Endodermal cell (in vitro differentiated cells): ENCODE measurements at regions not wholly inside any gene's neighbourhood (a gene's known extent, or its start where the extent isn't known, plus 50 kb on each side); places are given as distances from the start of the nearest gene placed in this dataset.

ENCODE experiments used
- DNase-seq: peaks from one replicate; pipeline ENCODE4 v3.0.0-alpha.2; 2017
- H3K27ac ChIP-seq: 2 replicates; pipeline ENCODE4 v1.5.1; 2013; ENCODE audit warnings: mild to moderate bottlenecking, low read depth, low read length, moderate library complexity
- H3K27me3 ChIP-seq: 2 replicates; pipeline ENCODE4 v1.6.1; 2013; ENCODE audit warnings: mild to moderate bottlenecking, low read length, moderate library complexity; ENCODE audit not compliant: insufficient read depth, control insufficient read depth, poor library complexity, severe bottlenecking
- H3K36me3 ChIP-seq: 2 replicates; pipeline ENCODE4 v1.7.0; 2013; ENCODE audit warnings: mild to moderate bottlenecking, low read length, moderate library complexity; ENCODE audit not compliant: control insufficient read depth, insufficient read depth
- H3K4me1 ChIP-seq: one replicate; pipeline ENCODE4 v1.7.0; 2013; ENCODE audit warnings: low read length; ENCODE audit not compliant: control insufficient read depth, insufficient read depth
- H3K4me3 ChIP-seq: 2 replicates; pipeline ENCODE4 v1.5.1; 2013; ENCODE audit warnings: mild to moderate bottlenecking, low read length, moderate library complexity
- H3K9ac ChIP-seq: 2 replicates; pipeline ENCODE4 v1.6.1; 2013; ENCODE audit warnings: mild to moderate bottlenecking, low read length, moderate library complexity; ENCODE audit not compliant: poor library complexity, severe bottlenecking; ENCODE audit errors: extremely low read depth
- H3K9me3 ChIP-seq: 2 replicates; pipeline ENCODE4 v1.6.1; 2013; ENCODE audit warnings: mild to moderate bottlenecking, low read length, moderate library complexity; ENCODE audit not compliant: control insufficient read depth
- H3K27ac Mint-ChIP-seq: 2 replicates; pipeline ENCODE4 v1.8.0; 2020; ENCODE audit warnings: mixed read lengths
- H3K27me3 Mint-ChIP-seq: 2 replicates; pipeline ENCODE4 v1.8.0; 2021; ENCODE audit warnings: mild to moderate bottlenecking, mixed read lengths; ENCODE audit not compliant: insufficient read depth
- H3K36me3 Mint-ChIP-seq: 2 replicates; pipeline ENCODE4 v1.8.0; 2020; ENCODE audit warnings: low read depth, mixed read lengths
- H3K4me1 Mint-ChIP-seq: 2 replicates; pipeline ENCODE4 v1.8.0; 2020; ENCODE audit warnings: mixed read lengths
- H3K4me3 Mint-ChIP-seq: 2 replicates; pipeline ENCODE4 v1.8.0; 2020; ENCODE audit warnings: mild to moderate bottlenecking, moderate library complexity, mixed read lengths
- H3K9me3 Mint-ChIP-seq: 2 replicates; pipeline ENCODE4 v1.8.0; 2020; ENCODE audit warnings: mild to moderate bottlenecking, mixed read lengths
- CTCF ChIP-seq: fragments of 200-600 bp; sonication (generic); conservative IDR thresholded peaks from 2 replicates; pipeline ENCODE4 v1.5.0; 2021; ENCODE audit warnings: antibody characterized with exemption, mild to moderate bottlenecking
- WGBS, 2 experiments: methylation state at CpG; one replicate each; pipeline versions ENCODE4 v1.1.5 to v1.1.7; 2013; ENCODE audit warnings: missing lambda C conversion rate in 2 of 2, mixed read lengths in 1 of 2; ENCODE audit not compliant: insufficient coverage in 1 of 2, insufficient read length in 1 of 2; 5-methylcytosine and 5-hydroxymethylcytosine counted together

GRCh38 chr14:35229792-35230089 lies 62.4 kb upstream of the PSMA6 start:
- Histone ChIP-seq H3K9me3 (no peaks in the 10 kb centered on the region), H3K27me3 (no peaks in the 10 kb centered on the region), H3K4me3 (no peak overlapping the region), H3K9ac (no peak overlapping the region), H3K36me3 (no peaks in the 10 kb centered on the region), H3K4me1 (no peaks in the 10 kb centered on the region), H3K27ac (no peak overlapping the region)
- Mint-ChIP-seq H3K27me3 (no peaks in the 10 kb centered on the region), H3K36me3 (peaks cover 4% of the 10 kb centered on the region), H3K27ac (no peak overlapping the region), H3K4me1 (no peaks in the 10 kb centered on the region), H3K4me3 (no peak overlapping the region), H3K9me3 (no peaks in the 10 kb centered on the region)
- 100% methylated on average over 1 to 2 of the region's 2 CpGs for WGBS, 2 experiments
- TF ChIP-seq CTCF, result no peak
- no peak for DNase-seq

- Histone ChIP-seq H3K9me3 (no peaks in the 10 kb centered on the region), H3K36me3 (no peaks in the 10 kb centered on the region), H3K9ac (no peak overlapping the region), H3K27me3 (no peaks in the 10 kb centered on the region), H3K4me3 (no peak overlapping the region), H3K27ac (no peak overlapping the region), H3K4me1 (no peaks in the 10 kb centered on the region)
- no peak for TF ChIP-seq CTCF
- Mint-ChIP-seq H3K36me3 (peaks cover 7% of the 10 kb centered on the region), H3K27ac (no peak overlapping the region), H3K4me3 (no peak overlapping the region), H3K9me3 (no peaks in the 10 kb centered on the region), H3K27me3 (no peaks in the 10 kb centered on the region), H3K4me1 (no peaks in the 10 kb centered on the region)
- no peak for DNase-seq
- WGBS, 2 experiments, result 96% methylated on average over 1 of the region's 2 CpGs; no CpG with 5 or more reads in 1 of the 2 experiments
Observed at GRCh38 chr14:35231207-35231760, 60.9 kb upstream of the PSMA6 start.

GRCh38 chr14:35234012-35234805 lies 58.0 kb upstream of the PSMA6 start:
- no peaks in the 10 kb centered on the region for H3K4me1 ChIP-seq
- WGBS, 2 experiments, result 74 to 78% methylated on average over 5 to 6 of the region's 6 CpGs
- no peaks in the 10 kb centered on the region for H3K4me1 Mint-ChIP-seq

More at GRCh38 chr14:35234012-35234805, 58.0 kb upstream of the PSMA6 start:
- H3K27me3 ChIP-seq, result no peaks in the 10 kb centered on the region
- peaks cover 4% of the 10 kb centered on the region for H3K36me3 Mint-ChIP-seq
- H3K9me3 ChIP-seq, result no peaks in the 10 kb centered on the region
- no peak overlapping the region for H3K27ac ChIP-seq
- no peak overlapping the region for H3K27ac Mint-ChIP-seq
- H3K4me3 Mint-ChIP-seq, result no peak overlapping the region
- H3K9ac ChIP-seq, result no peak overlapping the region
- H3K9me3 Mint-ChIP-seq, result no peaks in the 10 kb centered on the region
- H3K4me3 ChIP-seq, result no peak overlapping the region
- DNase-seq, result no peak
- H3K36me3 ChIP-seq, result peaks cover 13% of the 10 kb centered on the region
- H3K27me3 Mint-ChIP-seq, result no peaks in the 10 kb centered on the region
- no peak for TF ChIP-seq CTCF
